ENCODE measurements at regions not wholly inside any gene's neighbourhood (a gene's known extent, or its start where the extent isn't known, plus 50 kb on each side); places are given as distances from the start of the nearest gene placed in this dataset.
A peak's percentile ranks its signal among the peaks of the same experiment; 100 is the strongest.
"Not testable (repeated sequence)": the region's sequence is repeated elsewhere in the genome, so short reads cannot be mapped to it uniquely, and the experiment has no call there.

GRCh38 chr3:165716592-165716991 lies 120.6 kb downstream of the BCHE start:
- DNase-seq (ENCODE audit: low spot score) = no peak

GRCh38 chr3:165713479-165713878 lies 123.7 kb downstream of the BCHE start:
- DNase-seq (ENCODE audit: low spot score) = no peak

DNA sequence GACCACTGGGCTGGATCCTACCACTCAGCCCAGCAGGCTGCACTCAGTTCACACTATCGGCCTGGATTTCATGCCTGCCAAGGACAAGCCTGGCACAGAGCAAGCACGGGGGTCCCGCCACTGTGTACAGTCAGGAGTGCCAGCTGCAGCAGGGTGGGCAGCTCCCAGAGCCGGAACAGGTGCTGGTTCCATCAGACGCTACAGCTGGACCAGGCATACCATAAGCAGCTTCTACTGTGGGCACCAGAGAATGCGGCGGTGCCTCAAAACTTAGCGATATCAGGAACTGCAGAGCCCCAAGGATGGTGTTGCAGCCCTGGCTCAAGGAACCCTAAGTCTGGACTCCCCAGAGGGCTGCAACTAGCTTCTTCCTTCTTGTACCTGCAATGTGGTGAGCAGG lies 124.8 kb downstream of the BCHE start:
- no peak for DNase-seq (ENCODE audit: low spot score)

DNA sequence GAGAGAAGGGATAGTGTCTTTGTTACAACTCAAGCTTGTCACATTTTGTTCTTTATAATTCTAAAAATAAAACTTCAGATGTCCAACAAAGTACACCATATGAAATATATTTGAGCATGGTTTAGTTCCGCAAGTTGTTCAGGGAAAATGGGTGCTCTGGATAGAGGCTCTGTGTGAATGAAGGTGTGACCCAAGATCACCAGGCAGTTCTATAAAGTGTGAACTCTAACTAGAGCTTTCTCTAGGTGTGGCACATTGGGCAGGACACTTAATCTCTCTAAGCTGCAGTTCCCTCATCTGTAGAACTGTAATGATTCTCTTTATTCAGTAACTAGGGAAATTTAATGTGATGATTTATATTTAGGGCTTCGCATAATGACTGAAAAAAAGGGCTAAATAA lies 139.3 kb downstream of the BCHE start:
- no peak for DNase-seq (ENCODE audit: low spot score)

GRCh38 chr3:165696496-165696895 lies 140.7 kb downstream of the BCHE start:
- no peak for DNase-seq (ENCODE audit: low spot score)

DNA sequence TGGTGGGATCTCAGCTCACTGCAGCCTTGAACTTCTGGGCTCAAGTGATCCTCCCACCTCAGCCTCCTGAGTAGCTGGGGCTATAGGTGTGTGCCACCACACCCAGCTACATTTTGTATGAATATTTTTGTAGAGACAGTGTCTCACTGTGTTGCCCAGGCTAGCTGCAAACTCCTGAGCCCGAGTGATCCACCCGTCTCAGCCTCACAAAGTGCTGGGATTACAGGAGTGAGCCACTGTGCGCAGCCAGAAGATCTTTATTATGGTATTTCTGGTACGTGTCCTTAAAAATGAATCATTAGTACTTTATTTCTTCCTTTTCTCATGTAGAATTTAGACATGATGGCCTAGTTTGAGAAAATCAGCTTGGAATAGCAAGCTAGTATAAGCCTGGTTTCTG lies 153.3 kb downstream of the BCHE start:
- no peak for DNase-seq (ENCODE audit: low spot score)

GRCh38 chr3:165682734-165683133 lies 154.5 kb downstream of the BCHE start:
- DNase-seq (ENCODE audit: low spot score) = no peak

GRCh38 chr3:165669967-165670366 lies 167.3 kb downstream of the BCHE start:
- no peak for DNase-seq (ENCODE audit: low spot score)

DNA sequence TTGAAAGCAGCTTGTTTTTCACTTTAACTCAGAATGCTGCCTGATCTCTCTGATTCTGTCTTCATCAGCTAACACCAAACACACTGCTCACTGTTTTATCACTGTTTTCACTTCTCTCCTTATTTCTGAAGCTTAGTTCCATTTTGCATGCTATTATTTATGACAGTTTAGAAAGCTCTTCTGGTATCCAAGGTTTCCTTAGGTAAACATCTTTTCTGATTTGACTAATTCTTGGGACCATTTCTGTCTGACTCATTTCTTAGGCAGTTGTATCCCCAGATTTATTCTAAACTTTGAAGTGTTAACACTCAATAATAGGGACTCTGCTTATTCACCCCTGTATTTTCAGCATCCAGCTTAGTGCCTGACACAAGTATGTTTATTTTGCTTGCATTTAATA lies 167.7 kb downstream of the BCHE start:
- no peak for DNase-seq (ENCODE audit: low spot score)

- DNase-seq (ENCODE audit: low spot score) = no peak
Observed at GRCh38 chr3:165667676-165668075, 169.5 kb downstream of the BCHE start.

DNA sequence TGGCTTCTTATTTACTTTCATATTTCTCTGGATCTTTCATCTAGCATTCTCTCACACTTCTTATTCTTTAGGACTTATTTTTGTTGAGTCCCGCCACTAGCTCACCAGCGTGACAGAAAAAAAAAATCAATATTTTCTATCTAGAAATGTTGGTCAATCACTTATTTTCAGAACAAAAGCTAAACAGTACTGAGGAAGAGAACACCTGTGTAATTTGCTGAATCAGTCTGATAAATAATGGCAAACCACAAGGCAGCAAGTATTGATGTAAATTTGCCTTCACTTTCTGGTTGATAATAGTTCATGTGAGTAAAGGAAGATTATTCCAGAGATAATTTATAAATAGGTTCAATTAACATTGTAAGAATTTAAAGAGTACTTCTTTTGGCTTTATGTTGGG lies 179.2 kb downstream of the BCHE start:
- DNase-seq (ENCODE audit: low spot score) = no peak

DNA sequence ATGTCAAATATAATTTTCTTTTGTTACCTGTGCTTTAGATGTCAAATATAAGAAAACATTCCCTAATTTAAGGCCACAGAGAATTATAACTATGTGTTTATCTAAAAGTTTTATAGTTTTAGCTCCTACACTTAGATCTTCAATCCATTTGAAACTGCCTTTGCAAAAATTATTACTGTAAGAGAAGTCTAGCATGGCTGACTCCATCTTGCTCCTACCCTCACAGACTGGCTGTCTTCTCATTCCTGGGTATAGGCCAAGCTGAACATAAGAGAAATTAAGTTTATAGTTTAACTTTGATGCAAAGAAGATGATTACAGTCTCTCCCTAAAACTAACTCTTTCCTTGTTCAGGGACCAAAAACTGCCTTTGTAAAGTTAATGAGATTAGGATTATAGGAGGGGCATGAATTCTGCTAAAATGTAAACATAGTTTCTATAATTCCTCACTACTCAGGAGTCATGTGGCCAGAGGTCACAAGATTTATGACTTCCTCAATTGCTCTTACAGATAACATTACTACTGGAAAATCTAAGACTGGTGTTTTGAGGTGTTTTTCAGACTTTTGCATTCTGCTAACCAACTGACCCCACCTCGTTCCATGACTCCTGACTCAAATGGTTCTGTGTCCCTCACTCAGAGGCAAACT lies 184.0 kb downstream of the BCHE start:
- no peak for DNase-seq (ENCODE audit: low spot score)

GRCh38 chr3:165649282-165649681 lies 187.9 kb downstream of the BCHE start:
- not testable (repeated sequence) for DNase-seq (ENCODE audit: low spot score)

DNA sequence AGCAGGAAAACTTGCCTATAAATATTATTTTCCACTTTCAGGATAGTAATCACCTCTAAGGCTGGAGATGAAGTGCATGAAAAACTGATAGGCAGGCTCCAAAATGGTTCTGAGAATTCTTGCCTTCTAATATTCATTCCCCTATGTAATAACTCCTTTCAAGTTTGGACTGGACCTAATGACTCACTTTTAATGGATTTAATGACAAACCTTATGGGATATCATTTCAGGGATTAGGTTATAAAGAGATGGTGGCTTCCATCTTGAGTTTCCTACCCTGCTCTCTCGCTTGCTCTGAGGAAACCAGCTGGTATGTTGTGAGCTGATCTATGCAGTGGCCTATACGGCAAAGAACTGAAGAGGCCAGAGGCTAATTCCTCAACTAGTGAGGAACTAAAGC lies 192.0 kb downstream of the BCHE start:
- no peak for DNase-seq (ENCODE audit: low spot score)

- DNase-seq (ENCODE audit: low spot score) = no peak
Observed at GRCh38 chr3:165644331-165644730, 192.9 kb downstream of the BCHE start.

- no peak for DNase-seq (ENCODE audit: low spot score)
Observed at GRCh38 chr3:165643425-165643824, 193.8 kb downstream of the BCHE start.

GRCh38 chr3:165642761-165643420 lies 194.3 kb downstream of the BCHE start:
- DNase-seq (ENCODE audit: low spot score) = peak; percentile 76

DNA sequence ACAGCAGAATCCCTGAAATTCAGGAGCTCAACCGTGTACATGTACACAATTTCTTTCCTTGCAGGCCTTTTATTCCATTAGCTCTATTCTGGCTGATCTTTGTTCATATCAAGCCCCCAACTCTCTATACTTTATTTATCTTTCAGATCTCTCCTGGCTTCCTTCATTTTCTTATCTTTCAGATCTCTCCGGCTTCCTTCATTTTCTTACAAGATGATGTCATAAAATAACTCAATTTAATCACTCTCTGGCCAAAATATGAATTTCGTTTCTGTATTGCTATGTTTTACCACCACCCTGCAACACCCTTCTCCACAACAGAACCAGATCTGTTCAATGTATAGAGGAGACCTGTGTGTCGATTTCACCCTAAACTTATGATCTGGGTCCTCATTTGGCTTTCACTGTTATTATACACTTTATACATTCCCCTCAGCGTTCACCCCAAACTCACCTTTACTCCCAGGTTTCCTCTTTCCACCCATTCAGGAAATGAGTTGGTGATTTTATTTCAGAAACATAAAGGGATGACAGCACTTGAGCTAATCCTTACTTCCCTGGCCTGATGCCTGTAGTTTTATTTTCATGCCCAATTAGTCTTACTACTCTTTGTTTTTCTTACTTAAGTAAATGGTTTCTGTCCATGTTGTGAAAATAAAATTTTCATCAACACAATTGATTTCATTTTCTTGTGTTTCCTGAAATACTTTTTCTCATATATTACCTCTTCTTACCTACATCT lies 195.5 kb downstream of the BCHE start:
- no peak for DNase-seq (ENCODE audit: low spot score)

GRCh38 chr3:165640970-165641369 lies 196.3 kb downstream of the BCHE start:
- DNase-seq (ENCODE audit: low spot score) = no peak

GRCh38 chr3:165640031-165640430 lies 197.2 kb downstream of the BCHE start:
- no peak for DNase-seq (ENCODE audit: low spot score)

DNA sequence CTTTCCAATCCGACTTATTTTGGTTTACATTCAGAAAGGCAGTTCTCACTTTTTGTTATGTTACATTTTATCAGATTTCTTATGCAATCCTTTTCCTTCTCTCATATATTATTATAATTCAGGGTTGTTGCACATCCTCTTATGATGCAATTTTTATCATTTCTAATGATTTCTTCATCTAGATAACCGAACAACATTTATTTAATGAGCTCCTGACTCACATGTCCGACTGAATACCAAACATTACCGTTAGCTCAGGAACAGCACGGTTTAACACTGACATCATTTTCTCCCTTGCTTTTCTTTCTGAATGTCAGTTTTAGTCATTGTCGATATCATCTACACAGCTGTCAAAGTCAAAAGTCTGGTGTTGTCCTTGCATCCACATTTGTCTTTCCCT lies 199.2 kb downstream of the BCHE start:
- no peak for DNase-seq (ENCODE audit: low spot score)

GRCh38 chr3:165636684-165637015 lies 200.6 kb downstream of the BCHE start:
- DNase-seq (ENCODE audit: low spot score) = no peak

All from ureter (tissue), 1 donor.